Esophagus muscularis mucosa (tissue), 4 donors: ENCODE measurements at regions not wholly inside any gene's neighbourhood (a gene's known extent, or its start where the extent isn't known, plus 50 kb on each side); places are given as distances from the start of the nearest gene placed in this dataset.

Source experiments
- DNase-seq: peaks from one replicate; pipeline ENCODE4 v3.0.0-alpha.2; 2017; ENCODE audit errors: extremely low spot score
- H3K27ac ChIP-seq, 4 donors: fragments of 200-600 bp; sonication (generic); replicated peaks in 1 of 4; 1 replicate in 3 of 4; 2 replicates in 1 of 4; pipeline ENCODE4 v1.5.1; 2016 to 2019; ENCODE audit warnings: mild to moderate bottlenecking in 1 of 4
- H3K27me3 ChIP-seq, 4 donors: fragments of 200-600 bp; sonication (generic); one replicate each; pipeline versions ENCODE4 v1.5.1 to v1.6.0; 2016 to 2019
- H3K36me3 ChIP-seq, 4 donors: fragments of 200-600 bp; sonication (generic); one replicate each; pipeline ENCODE4 v1.5.1; 2016 to 2019
- H3K4me1 ChIP-seq, 4 donors: fragments of 200-600 bp; sonication (generic); one replicate each; pipeline ENCODE4 v1.5.1; 2016 to 2019
- H3K4me3 ChIP-seq, 4 donors: fragments of 200-600 bp; sonication (generic); 1 replicate in 2 of 4; 2 replicates in 2 of 4; pipeline ENCODE4 v1.5.1; 2016 to 2019; ENCODE audit warnings: mild to moderate bottlenecking in 4 of 4, moderate library complexity in 1 of 4
- H3K9me3 ChIP-seq, 4 donors: fragments of 200-600 bp; sonication (generic); 1 replicate in 3 of 4; 2 replicates in 1 of 4; pipeline ENCODE4 v1.5.1; 2016 to 2019
- CTCF ChIP-seq, 3 experiments: fragments of 200-600 bp in 2 of 3; fragments of 450-650 bp in 1 of 3; sonication (generic) in 2 of 3; IDR thresholded peaks; one replicate each; pipeline ENCODE4 v1.5.1; 2017 to 2019; ENCODE audit warnings: antibody characterized with exemption in 3 of 3, mild to moderate bottlenecking in 2 of 3, moderate library complexity in 1 of 3
- EP300 ChIP-seq: sonication (generic); formaldehyde crosslinking; IDR thresholded peaks from one replicate; pipeline ENCODE4 v1.6.1; 2017; ENCODE audit warnings: antibody characterized with exemption
- POLR2A ChIP-seq: fragments of 450-650 bp; IDR thresholded peaks from one replicate; pipeline ENCODE4 v1.6.1; 2017; ENCODE audit warnings: antibody characterized with exemption, moderate library complexity, mild to moderate bottlenecking, low read depth
- POLR2AphosphoS5 ChIP-seq, 2 donors: sonication (generic); formaldehyde crosslinking; IDR thresholded peaks; one replicate each; pipeline ENCODE4 v1.6.1; 2017; ENCODE audit warnings: antibody characterized with exemption in 2 of 2
- WGBS: methylation state at CpG from one replicate; pipeline ENCODE4 v1.1.5; 2018; 5-methylcytosine and 5-hydroxymethylcytosine counted together
- intact Hi-C: fragments of 100-400 bp; cut with DNase I; formaldehyde crosslinking; loops from one replicate; pipeline ENCODE4 v1.15.1; 2023

- intact Hi-C loops: no loop called here
- Histone ChIP-seq H3K36me3 (no peaks in the 10 kb centered on the region), H3K27me3 (no peaks in the 10 kb centered on the region), H3K4me3 (no peak overlapping the region), H3K9me3 (peaks cover 0 to 30% (median 14%) of the 10 kb centered on the region in 4 donors), H3K4me1 (peaks cover 0 to 14% (median 9%) of the 10 kb centered on the region in 4 donors), H3K27ac (no peak overlapping the region)
- no peak for TF ChIP-seq POLR2A
- no peak for DNase-seq
- WGBS: 90% methylated on average over 8 of the region's 8 CpGs
Measured at GRCh38 chr2:128425216-128425615, 106.5 kb upstream of the HS6ST1 start.

- TF ChIP-seq POLR2AphosphoS5 (IDR thresholded peaks at IDR 0.05) (no peak), POLR2A (no peak), EP300 (no peak), CTCF (IDR thresholded peaks at IDR 0.05) (no peak)
- 85% methylated on average over 15 of the region's 15 CpGs for WGBS
- intact Hi-C loops: no loop called here
- DNase-seq: no peak
- Histone ChIP-seq H3K27me3 (no peaks in the 10 kb centered on the region), H3K4me3 (no peak overlapping the region), H3K36me3 (no peaks in the 10 kb centered on the region), H3K9me3 (peaks cover 0 to 30% (median 14%) of the 10 kb centered on the region in 4 donors), H3K4me1 (peaks cover 0 to 14% (median 9%) of the 10 kb centered on the region in 4 donors), H3K27ac (no peak overlapping the region)
Measured at GRCh38 chr2:128425731-128426620, 107.3 kb upstream of the HS6ST1 start.

- WGBS: 90% methylated on average over 5 of the region's 5 CpGs
- TF ChIP-seq POLR2A (no peak), EP300 (no peak), POLR2AphosphoS5 (IDR thresholded peaks at IDR 0.05) (no peak), CTCF (IDR thresholded peaks at IDR 0.05) (no peak)
- Histone ChIP-seq H3K27me3 (no peaks in the 10 kb centered on the region), H3K4me1 (peaks cover 0 to 14% (median 9%) of the 10 kb centered on the region in 4 donors), H3K9me3 (peaks cover 0 to 23% (median 9%) of the 10 kb centered on the region in 4 donors), H3K36me3 (no peaks in the 10 kb centered on the region), H3K4me3 (no peak overlapping the region), H3K27ac (no peak overlapping the region)
- intact Hi-C loops: no loop called here
- no peak for DNase-seq
Measured at GRCh38 chr2:128427413-128427755, 108.7 kb upstream of the HS6ST1 start.

GRCh38 chr2:128428415-128428814 lies 109.7 kb upstream of the HS6ST1 start:
- 90% methylated on average over 3 of the region's 3 CpGs for WGBS
- Histone ChIP-seq H3K36me3 (no peaks in the 10 kb centered on the region), H3K9me3 (peaks cover 0 to 12% (median 6%) of the 10 kb centered on the region in 4 donors), H3K27me3 (no peaks in the 10 kb centered on the region), H3K4me3 (no peak overlapping the region), H3K4me1 (peaks cover 0 to 14% (median 9%) of the 10 kb centered on the region in 4 donors), H3K27ac (no peak overlapping the region)
- TF ChIP-seq POLR2AphosphoS5 (IDR thresholded peaks at IDR 0.05): no peak
- TF ChIP-seq POLR2A: no peak
- TF ChIP-seq EP300: no peak
- TF ChIP-seq CTCF (IDR thresholded peaks at IDR 0.05): no peak
- DNase-seq: no peak
- intact Hi-C loops: no loop called here

- peaks cover 0 to 11% (median 6%) of the 10 kb centered on the region in 4 donors for H3K9me3 ChIP-seq
- TF ChIP-seq POLR2A (no peak), CTCF (IDR thresholded peaks at IDR 0.05) (no peak), POLR2AphosphoS5 (IDR thresholded peaks at IDR 0.05) (no peak), EP300 (no peak)
- H3K27me3 ChIP-seq: peaks cover 0 to 10% (median 0%) of the 10 kb centered on the region in 4 donors
- WGBS: 72% methylated on average over 4 of the region's 4 CpGs
- no peaks in the 10 kb centered on the region for H3K4me1 ChIP-seq
- no peak overlapping the region for H3K27ac ChIP-seq
- DNase-seq: no peak
- no peaks in the 10 kb centered on the region for H3K36me3 ChIP-seq
- intact Hi-C loops: no loop called here
- no peak overlapping the region for H3K4me3 ChIP-seq
Measured at GRCh38 chr2:128432423-128432822, 113.8 kb upstream of the HS6ST1 start.
